ENCODE measurements at regions not wholly inside any gene's neighbourhood (a gene's known extent, or its start where the extent isn't known, plus 50 kb on each side); places are given as distances from the start of the nearest gene placed in this dataset.

GRCh38 chr5:163369776-163370385 lies 67.5 kb upstream of the CCNG1 start:
- peaks cover 21% of the 10 kb centered on the region for H3K9me3 ChIP-seq (replicated peaks)
- intact Hi-C loops (cut with micrococcal nuclease), result no loop called here
- no peaks in the 10 kb centered on the region for H3K27me3 ChIP-seq (ENCODE audit: low read depth)
- H3K36me3 ChIP-seq, result no peaks in the 10 kb centered on the region
- H3K4me1 ChIP-seq, result no peaks in the 10 kb centered on the region
- TF ChIP-seq, protein P1, sequence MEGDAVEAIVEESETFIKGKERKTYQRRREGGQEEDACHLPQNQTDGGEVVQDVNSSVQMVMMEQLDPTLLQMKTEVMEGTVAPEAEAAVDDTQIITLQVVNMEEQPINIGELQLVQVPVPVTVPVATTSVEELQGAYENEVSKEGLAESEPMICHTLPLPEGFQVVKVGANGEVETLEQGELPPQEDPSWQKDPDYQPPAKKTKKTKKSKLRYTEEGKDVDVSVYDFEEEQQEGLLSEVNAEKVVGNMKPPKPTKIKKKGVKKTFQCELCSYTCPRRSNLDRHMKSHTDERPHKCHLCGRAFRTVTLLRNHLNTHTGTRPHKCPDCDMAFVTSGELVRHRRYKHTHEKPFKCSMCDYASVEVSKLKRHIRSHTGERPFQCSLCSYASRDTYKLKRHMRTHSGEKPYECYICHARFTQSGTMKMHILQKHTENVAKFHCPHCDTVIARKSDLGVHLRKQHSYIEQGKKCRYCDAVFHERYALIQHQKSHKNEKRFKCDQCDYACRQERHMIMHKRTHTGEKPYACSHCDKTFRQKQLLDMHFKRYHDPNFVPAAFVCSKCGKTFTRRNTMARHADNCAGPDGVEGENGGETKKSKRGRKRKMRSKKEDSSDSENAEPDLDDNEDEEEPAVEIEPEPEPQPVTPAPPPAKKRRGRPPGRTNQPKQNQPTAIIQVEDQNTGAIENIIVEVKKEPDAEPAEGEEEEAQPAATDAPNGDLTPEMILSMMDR (IDR thresholded peaks at IDR 0.05; ENCODE audit: borderline replicate concordance), result no peak
- DNase-seq, result no peak
- H3K27ac ChIP-seq (replicated peaks), result no peak overlapping the region
- no peak overlapping the region for H3K4me3 ChIP-seq

DNA sequence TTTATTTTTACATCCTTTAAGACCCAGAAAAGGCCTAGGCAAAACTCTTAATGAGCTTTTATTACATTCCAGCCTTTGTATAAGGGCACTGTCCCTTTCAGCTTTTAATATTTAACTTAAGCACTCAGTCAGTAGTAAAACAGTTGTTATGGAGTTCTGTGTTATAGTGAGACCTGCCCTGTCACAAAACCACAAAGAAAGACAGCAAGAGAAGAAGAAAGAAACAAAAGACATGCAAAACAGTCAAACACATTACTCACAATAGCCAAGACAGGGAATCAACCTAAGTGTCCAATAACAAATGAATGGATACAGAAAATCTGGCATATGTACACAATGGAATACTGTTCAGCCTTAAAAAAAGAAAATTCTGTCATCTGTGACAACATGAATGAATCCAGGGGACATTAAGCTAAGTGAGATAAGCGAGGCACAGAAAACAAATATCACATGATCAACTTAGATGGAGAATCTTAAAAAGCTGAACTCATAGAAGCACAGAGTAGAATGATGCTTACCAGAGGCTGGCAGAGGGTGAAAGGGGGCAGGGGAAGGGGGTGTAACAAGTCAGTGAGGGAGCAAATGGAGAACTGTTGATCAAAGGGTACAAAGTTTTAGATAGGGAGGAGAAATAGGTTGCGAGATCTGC lies 63.8 kb upstream of the CCNG1 start:
- Histone ChIP-seq H3K36me3 (no peaks in the 10 kb centered on the region), H3K27me3 (ENCODE audit: low read depth) (no peaks in the 10 kb centered on the region), H3K4me3 (no peak overlapping the region), H3K4me1 (no peaks in the 10 kb centered on the region), H3K27ac (replicated peaks) (no peak overlapping the region), H3K9me3 (replicated peaks) (peaks cover 17% of the 10 kb centered on the region)
- intact Hi-C loops (cut with micrococcal nuclease), result no loop called here
- TF ChIP-seq, protein P1 (IDR thresholded peaks at IDR 0.05; ENCODE audit: borderline replicate concordance), result no peak
- no peak for DNase-seq

GRCh38 chr5:163377982-163378381 lies 59.4 kb upstream of the CCNG1 start:
- no peaks in the 10 kb centered on the region for H3K36me3 ChIP-seq
- H3K4me3 ChIP-seq, result no peak overlapping the region
- intact Hi-C loops (cut with micrococcal nuclease), result no loop called here
- no peak overlapping the region for H3K27ac ChIP-seq (replicated peaks)
- TF ChIP-seq, protein P1 (IDR thresholded peaks at IDR 0.05; ENCODE audit: borderline replicate concordance), result no peak
- no peak for DNase-seq
- H3K4me1 ChIP-seq, result no peaks in the 10 kb centered on the region
- no peaks in the 10 kb centered on the region for H3K9me3 ChIP-seq (replicated peaks)
- H3K27me3 ChIP-seq (ENCODE audit: low read depth), result no peaks in the 10 kb centered on the region

- TF ChIP-seq, protein P1 (IDR thresholded peaks at IDR 0.05; ENCODE audit: borderline replicate concordance), result no peak
- Histone ChIP-seq H3K27me3 (ENCODE audit: low read depth) (no peaks in the 10 kb centered on the region), H3K4me3 (no peak overlapping the region), H3K9me3 (replicated peaks) (no peaks in the 10 kb centered on the region), H3K4me1 (no peaks in the 10 kb centered on the region), H3K36me3 (no peaks in the 10 kb centered on the region), H3K27ac (replicated peaks) (no peak overlapping the region)
- intact Hi-C loops (cut with micrococcal nuclease), result no loop called here
- DNase-seq, result no peak
These were observed 57.9 kb upstream of the CCNG1 start for GRCh38 chr5:163379298-163380155.

- Histone ChIP-seq H3K36me3 (no peaks in the 10 kb centered on the region), H3K4me1 (no peaks in the 10 kb centered on the region), H3K27me3 (ENCODE audit: low read depth) (no peaks in the 10 kb centered on the region), H3K9me3 (replicated peaks) (no peaks in the 10 kb centered on the region), H3K27ac (replicated peaks) (no peak overlapping the region), H3K4me3 (no peak overlapping the region)
- intact Hi-C loops (cut with micrococcal nuclease), result no loop called here
- DNase-seq, result no peak
- TF ChIP-seq, protein P1 (IDR thresholded peaks at IDR 0.05; ENCODE audit: borderline replicate concordance), result no peak
These were observed 55.6 kb upstream of the CCNG1 start for GRCh38 chr5:163381832-163382231.
